GM13976 (cell line): ENCODE measurements at regions not wholly inside any gene's neighbourhood (a gene's known extent, or its start where the extent isn't known, plus 50 kb on each side); places are given as distances from the start of the nearest gene placed in this dataset.

Experiments
- DNase-seq: peaks from one replicate; pipeline ENCODE4 v3.0.0; 2012; ENCODE audit warnings: low spot score
- CTCF ChIP-seq: IDR thresholded peaks from 2 replicates; pipeline ENCODE4 v1.5.1; 2012; ENCODE audit warnings: borderline replicate concordance, mild to moderate bottlenecking; ENCODE audit not compliant: insufficient read depth; ENCODE audit errors: extremely low read depth, missing control alignments, control extremely low read depth
- in situ Hi-C: fragments of 300-500 bp; cut with MboI; formaldehyde crosslinking; loops from one replicate; pipeline ENCODE4 v1.12.0; 2022; ENCODE audit warnings: low sequenced_read_pairs, mixed read lengths, inconsistent platforms; ENCODE audit not compliant: unreplicated experiment

- no peak for DNase-seq
- no peak for TF ChIP-seq CTCF
- in situ Hi-C loops = no loop called here
These were observed 114.8 kb upstream of the MED14 start for GRCh38 chrX:40849906-40850823.

- TF ChIP-seq CTCF = no peak
- no peak for DNase-seq
- in situ Hi-C loops = no loop called here
These were observed 117.2 kb upstream of the MED14 start for GRCh38 chrX:40852586-40852985.

- in situ Hi-C loops = no loop called here
- no peak for DNase-seq
- no peak for TF ChIP-seq CTCF
These were observed 117.9 kb upstream of the MED14 start for GRCh38 chrX:40853004-40853815.

- TF ChIP-seq CTCF = no peak
- no peak for DNase-seq
- in situ Hi-C loops = no loop called here
These were observed 118.4 kb upstream of the MED14 start for GRCh38 chrX:40853816-40854123.

GRCh38 chrX:40854242-40854641 is 118.9 kb upstream of the MED14 start:
- DNase-seq = no peak
- in situ Hi-C loops = no loop called here
- no peak for TF ChIP-seq CTCF

- DNase-seq = no peak
- TF ChIP-seq CTCF = no peak
- in situ Hi-C loops = no loop called here
These were observed 120.1 kb upstream of the MED14 start for GRCh38 chrX:40855411-40855810.
